Loucy (cell line): ENCODE measurements at regions not wholly inside any gene's neighbourhood (a gene's known extent, or its start where the extent isn't known, plus 50 kb on each side); places are given as distances from the start of the nearest gene placed in this dataset.
A peak's percentile ranks its signal among the peaks of the same experiment; 100 is the strongest.

ENCODE experiments used
- H2AFZ ChIP-seq: fragments of 200-600 bp; sonication (generic); 2 replicates; pipeline ENCODE4 v1.6.0; 2016; ENCODE audit warnings: antibody characterized with exemption, mild to moderate bottlenecking, low read length, moderate library complexity
- H3F3A ChIP-seq: fragments of 200-600 bp; 2 replicates; pipeline ENCODE4 v1.6.0; 2016; ENCODE audit warnings: antibody characterized with exemption, low read depth, mild to moderate bottlenecking
- H3K27me3 ChIP-seq: fragments of 200-600 bp; sonication (generic); 2 replicates; pipeline ENCODE4 v1.6.1; 2014; ENCODE audit warnings: low read length, mild to moderate bottlenecking; ENCODE audit not compliant: insufficient read depth, poor library complexity, severe bottlenecking
- H3K36me3 ChIP-seq: fragments of 200-600 bp; sonication (generic); 2 replicates; pipeline ENCODE4 v1.6.1; 2016; ENCODE audit warnings: low read length; ENCODE audit not compliant: insufficient read depth
- H3K4me1 ChIP-seq: fragments of 200-600 bp; sonication (generic); 2 replicates; pipeline ENCODE4 v1.5.1; 2014; ENCODE audit warnings: low read length, mild to moderate bottlenecking; ENCODE audit not compliant: insufficient read depth, poor library complexity, severe bottlenecking
- H3K4me2 ChIP-seq: fragments of 200-600 bp; sonication (generic); 2 replicates; pipeline ENCODE4 v1.6.0; 2014; ENCODE audit warnings: antibody characterized with exemption, low read length, low read depth, mild to moderate bottlenecking; ENCODE audit not compliant: poor library complexity, severe bottlenecking
- H3K4me3 ChIP-seq: fragments of 200-600 bp; sonication (generic); 2 replicates; pipeline ENCODE4 v1.5.1; 2014; ENCODE audit warnings: low read length, mild to moderate bottlenecking, mixed read lengths; ENCODE audit not compliant: poor library complexity, severe bottlenecking
- H3K79me2 ChIP-seq: fragments of 200-600 bp; sonication (generic); 2 replicates; pipeline ENCODE4 v1.6.1; 2014; ENCODE audit warnings: low read length; ENCODE audit not compliant: insufficient read depth
- H3K9ac ChIP-seq: fragments of 200-600 bp; sonication (generic); 2 replicates; pipeline ENCODE4 v1.6.0; 2014; ENCODE audit warnings: mild to moderate bottlenecking, low read depth, low read length, moderate library complexity; ENCODE audit not compliant: poor library complexity, severe bottlenecking
- H3K9me2 ChIP-seq: fragments of 200-600 bp; sonication (generic); replicated peaks from 2 replicates; pipeline ENCODE4 v1.6.1; 2016; ENCODE audit warnings: low read depth, low read length, mixed read lengths
- H3K9me3 ChIP-seq: fragments of 200-600 bp; sonication (generic); 2 replicates; pipeline ENCODE4 v1.6.1; 2014; ENCODE audit warnings: mild to moderate bottlenecking, antibody characterized with exemption, low read length, low read depth; ENCODE audit not compliant: insufficient read depth
- H4K20me1 ChIP-seq: fragments of 200-600 bp; sonication (generic); 2 replicates; pipeline ENCODE4 v1.6.0; 2014; ENCODE audit warnings: antibody characterized with exemption, low read length, mild to moderate bottlenecking; ENCODE audit not compliant: insufficient read depth, poor library complexity, severe bottlenecking
- CTCF ChIP-seq: fragments of 200-600 bp; sonication (generic); conservative IDR thresholded peaks from 2 replicates; pipeline ENCODE4 v1.5.1; 2014; ENCODE audit warnings: mild to moderate bottlenecking, antibody characterized with exemption, low read length
- EZH2phosphoT487 ChIP-seq: fragments of 200-600 bp; IDR thresholded peaks from 2 replicates; pipeline ENCODE4 v1.6.1; 2018; ENCODE audit warnings: antibody characterized with exemption, mild to moderate bottlenecking, moderate library complexity, borderline replicate concordance

GRCh38 chr10:59538623-59539022 is 171.0 kb downstream of the SLC16A9 start:
- Histone ChIP-seq H3K36me3 (no peaks in the 10 kb centered on the region), H3K79me2 (no peaks in the 10 kb centered on the region), H3K27me3 (no peaks in the 10 kb centered on the region), H3K4me2 (no peak overlapping the region), H3K9ac (no peak overlapping the region), H3K9me2 (no peaks in the 10 kb centered on the region), H2AFZ (peak overlapping the region; percentile 73), H3F3A (no peaks in the 10 kb centered on the region), H3K4me3 (no peak overlapping the region), H3K9me3 (0 out of 2 replicates have a peak, but pooled peaks cover 6% of the 10 kb centered on the region), H3K4me1 (peaks cover 45% of the 10 kb centered on the region), H4K20me1 (no peaks in the 10 kb centered on the region)
- TF ChIP-seq EZH2phosphoT487 (no peak), CTCF (no peak)

- Histone ChIP-seq H3K36me3 (no peaks in the 10 kb centered on the region), H3K79me2 (no peaks in the 10 kb centered on the region), H3K9ac (no peak overlapping the region), H3K4me1 (peaks cover 45% of the 10 kb centered on the region), H4K20me1 (no peaks in the 10 kb centered on the region), H3F3A (no peaks in the 10 kb centered on the region), H3K9me3 (0 out of 2 replicates have a peak, but pooled peaks cover 5% of the 10 kb centered on the region), H3K27me3 (no peaks in the 10 kb centered on the region), H3K4me2 (no peak overlapping the region), H3K9me2 (no peaks in the 10 kb centered on the region), H3K4me3 (no peak overlapping the region), H2AFZ (no peak overlapping the region)
- TF ChIP-seq CTCF (no peak), EZH2phosphoT487 (no peak)
Observed at GRCh38 chr10:59537501-59537900, 172.1 kb downstream of the SLC16A9 start.

GRCh38 chr10:59536167-59537014 is 173.3 kb downstream of the SLC16A9 start:
- Histone ChIP-seq H4K20me1 (no peaks in the 10 kb centered on the region), H3K36me3 (no peaks in the 10 kb centered on the region), H3K9me3 (no peaks in the 10 kb centered on the region), H3F3A (no peaks in the 10 kb centered on the region), H3K79me2 (no peaks in the 10 kb centered on the region), H2AFZ (no peak overlapping the region), H3K9me2 (no peaks in the 10 kb centered on the region), H3K9ac (no peak overlapping the region), H3K4me1 (peaks cover 45% of the 10 kb centered on the region), H3K4me3 (peak overlapping the region; percentile 5), H3K27me3 (no peaks in the 10 kb centered on the region), H3K4me2 (peak overlapping the region; percentile 51)
- no peak for TF ChIP-seq CTCF
- no peak for TF ChIP-seq EZH2phosphoT487
